HUES6 (cell line): ENCODE measurements at regions not wholly inside any gene's neighbourhood (a gene's known extent, or its start where the extent isn't known, plus 50 kb on each side); places are given as distances from the start of the nearest gene placed in this dataset.
A peak's percentile ranks its signal among the peaks of the same experiment; 100 is the strongest.

ENCODE experiments used
- H3K27ac ChIP-seq: 2 replicates; pipeline ENCODE4 v1.7.0; 2013; ENCODE audit warnings: low read depth, mild to moderate bottlenecking, low read length, inconsistent platforms
- H3K27me3 ChIP-seq: 2 replicates; pipeline ENCODE4 v1.6.1; 2013; ENCODE audit warnings: low read length; ENCODE audit not compliant: control insufficient read depth, insufficient read depth
- H3K36me3 ChIP-seq: 2 replicates; pipeline ENCODE4 v1.6.1; 2013; ENCODE audit warnings: low read length; ENCODE audit not compliant: control insufficient read depth, insufficient read depth
- H3K4me1 ChIP-seq: 2 replicates; pipeline ENCODE4 v1.6.1; 2013; ENCODE audit warnings: low read length; ENCODE audit not compliant: control insufficient read depth, insufficient read depth
- H3K4me3 ChIP-seq: 2 replicates; pipeline ENCODE4 v1.5.1; 2013; ENCODE audit warnings: low read depth, low read length
- H3K9ac ChIP-seq: one replicate; pipeline ENCODE4 v1.6.1; 2013; ENCODE audit warnings: mild to moderate bottlenecking, low read length
- H3K9me3 ChIP-seq: 2 replicates; pipeline ENCODE4 v1.6.1; 2013; ENCODE audit warnings: low read depth, low read length; ENCODE audit not compliant: control insufficient read depth, insufficient read depth

DNA sequence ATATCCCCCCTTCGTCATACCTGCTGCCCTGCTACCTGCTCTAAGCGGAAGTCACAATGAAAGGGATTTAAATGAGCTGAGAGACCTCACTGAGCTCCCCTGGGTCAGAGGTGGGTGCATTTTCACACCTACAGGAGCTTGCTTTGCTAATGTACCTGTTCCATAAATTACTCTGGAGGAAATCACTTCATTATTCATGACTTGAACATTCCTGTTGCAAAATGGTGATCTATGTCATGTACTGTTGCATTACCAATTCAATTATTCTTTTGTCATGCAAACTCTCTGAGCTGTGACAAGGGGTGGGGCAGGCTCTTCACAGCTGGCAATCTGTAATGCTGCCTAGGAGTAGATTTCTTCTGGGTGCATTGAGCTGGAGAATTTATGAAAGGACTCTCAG, 761.3 kb downstream of the TSN start:
- Histone ChIP-seq H3K4me1 (peaks cover 41% of the 10 kb centered on the region), H3K9me3 (peaks cover 5% of the 10 kb centered on the region), H3K27ac (peak overlapping the region; percentile 79; the same call in 1 of the 2 replicates), H3K9ac (no peak overlapping the region), H3K4me3 (peak overlapping the region; percentile 27; the same call in 1 of the 2 replicates), H3K27me3 (no peaks in the 10 kb centered on the region), H3K36me3 (no peaks in the 10 kb centered on the region; the same call in 1 of the 2 replicates)

DNA sequence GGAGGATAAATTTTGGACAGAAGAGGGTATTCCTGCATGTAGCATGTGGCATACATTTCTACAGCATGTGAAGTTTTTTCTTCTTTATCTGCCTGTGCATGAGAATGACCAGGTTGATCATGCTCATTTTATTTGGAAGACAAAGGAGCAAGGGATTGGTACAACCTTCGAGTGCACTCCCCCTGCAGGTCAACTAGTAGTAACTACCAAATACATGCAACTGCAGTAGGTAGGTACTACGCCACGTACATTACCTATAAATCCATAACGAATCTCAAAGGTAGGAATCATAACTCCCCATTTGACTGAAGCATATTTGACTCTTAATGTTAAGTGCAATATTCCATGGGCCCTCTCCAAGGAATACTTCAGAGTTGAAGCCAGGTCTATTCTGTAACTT, 763.9 kb downstream of the TSN start:
- H3K27me3 ChIP-seq: no peaks in the 10 kb centered on the region
- H3K9me3 ChIP-seq: peaks cover 5% of the 10 kb centered on the region
- no peak overlapping the region for H3K9ac ChIP-seq
- H3K4me1 ChIP-seq: peaks cover 41% of the 10 kb centered on the region
- H3K4me3 ChIP-seq: no peak overlapping the region
- H3K27ac ChIP-seq: no peak overlapping the region
- no peaks in the 10 kb centered on the region; the same call in 1 of the 2 replicates for H3K36me3 ChIP-seq

DNA sequence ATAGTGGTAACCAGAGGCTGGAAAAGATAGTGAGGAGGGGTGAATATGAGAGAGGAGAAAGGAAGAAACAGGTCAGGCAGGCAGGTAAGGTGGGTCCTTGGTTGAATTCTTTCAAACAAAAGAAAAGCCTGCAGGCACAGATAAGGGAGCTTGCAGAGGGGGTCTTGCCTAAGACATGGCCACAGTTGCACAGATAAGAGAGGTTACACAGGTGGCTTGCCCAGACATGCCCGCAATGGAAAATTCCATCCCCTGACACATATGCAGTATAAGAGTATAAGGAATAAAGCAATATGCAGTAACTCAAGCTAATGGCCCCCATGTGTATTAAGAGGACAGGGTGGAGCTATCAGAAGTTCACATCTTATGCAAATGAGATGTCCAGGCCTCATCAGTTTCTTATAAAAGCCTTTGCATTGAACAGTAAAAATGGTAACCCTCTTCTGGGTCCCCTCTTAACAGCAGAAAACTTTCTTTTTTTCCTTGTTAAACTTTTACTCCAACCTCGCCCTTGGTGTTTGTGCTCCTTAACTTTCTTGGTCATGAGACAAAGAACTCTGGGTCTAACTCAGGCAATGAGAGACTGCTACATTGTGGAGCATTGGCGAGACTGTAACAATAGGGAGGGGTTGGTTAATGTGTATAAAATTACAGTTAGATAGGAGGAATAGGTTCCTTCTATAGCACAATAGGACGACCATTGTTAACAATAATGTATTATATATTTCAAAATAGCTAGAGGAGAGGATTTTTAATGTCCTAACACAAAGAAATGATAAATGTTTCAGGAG, 764.6 kb downstream of the TSN start:
- Histone ChIP-seq H3K27me3 (no peaks in the 10 kb centered on the region), H3K9me3 (peaks cover 5% of the 10 kb centered on the region), H3K27ac (no peak overlapping the region), H3K4me1 (peaks cover 35% of the 10 kb centered on the region), H3K36me3 (no peaks in the 10 kb centered on the region; the same call in 1 of the 2 replicates), H3K9ac (no peak overlapping the region), H3K4me3 (no peak overlapping the region)

DNA sequence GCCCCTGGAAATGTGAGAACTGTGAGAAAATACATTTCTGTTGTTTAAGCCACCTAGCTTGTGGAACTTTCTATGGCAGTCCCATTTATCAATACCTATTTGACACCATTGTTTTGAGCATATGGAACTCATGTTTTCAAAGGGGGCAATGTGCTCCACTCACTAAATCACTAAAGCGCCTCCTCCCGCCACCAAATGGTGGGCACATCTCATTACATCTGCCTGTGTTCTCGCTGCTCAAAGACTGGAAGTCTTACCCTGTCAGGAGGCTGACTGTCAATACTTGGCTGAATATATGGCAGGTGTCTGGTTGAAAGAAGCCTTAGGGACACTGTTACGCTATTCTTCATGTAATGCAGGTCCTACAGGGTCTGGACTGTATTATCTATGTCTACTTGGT, 767.7 kb downstream of the TSN start:
- peaks cover 5% of the 10 kb centered on the region for H3K9me3 ChIP-seq
- H3K36me3 ChIP-seq: no peaks in the 10 kb centered on the region; the same call in 1 of the 2 replicates
- peaks cover 5% of the 10 kb centered on the region; the same call in 1 of the 2 replicates for H3K4me1 ChIP-seq
- no peaks in the 10 kb centered on the region for H3K27me3 ChIP-seq
- no peak overlapping the region for H3K27ac ChIP-seq
- no peak overlapping the region for H3K9ac ChIP-seq
- H3K4me3 ChIP-seq: no peak overlapping the region

DNA sequence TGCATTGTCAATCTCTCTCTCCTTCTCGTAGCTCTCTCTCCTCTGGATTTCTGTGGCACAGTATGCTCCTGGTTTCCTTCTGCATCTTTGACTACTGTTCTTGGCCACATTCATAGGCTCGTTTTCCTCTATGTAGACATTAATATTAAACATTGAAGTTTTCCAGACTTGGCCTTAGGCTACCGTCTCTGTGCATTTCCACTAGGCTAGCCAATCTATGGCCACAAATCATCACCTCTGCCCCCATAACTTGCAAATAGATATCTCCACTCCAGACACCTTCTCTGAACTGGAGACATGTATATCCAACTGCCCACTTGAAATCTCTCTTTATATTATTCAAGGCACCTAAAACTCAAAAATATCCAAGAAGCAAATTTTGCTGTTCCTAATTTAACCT, 768.5 kb downstream of the TSN start:
- H3K27ac ChIP-seq: no peak overlapping the region

DNA sequence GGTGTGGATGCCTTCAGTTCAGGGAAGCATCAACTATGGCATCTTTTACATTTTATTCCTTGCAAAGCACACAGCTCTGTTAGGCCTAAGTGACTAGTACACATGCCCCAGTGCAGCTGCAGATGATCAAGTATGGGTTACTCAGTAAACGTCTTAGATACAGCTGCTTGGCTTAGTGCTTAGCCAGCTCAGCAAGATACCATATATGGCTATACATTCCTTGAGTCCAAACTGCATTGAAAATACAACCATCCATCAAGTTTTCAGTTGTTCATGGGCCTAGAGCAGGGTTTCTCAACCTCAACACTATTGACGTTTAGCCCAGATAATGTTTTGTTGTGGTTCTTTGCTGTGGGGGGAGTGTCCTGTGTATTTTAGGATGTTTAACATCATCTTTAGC, 769.9 kb downstream of the TSN start:
- Histone ChIP-seq H3K4me3 (no peak overlapping the region), H3K27ac (no peak overlapping the region), H3K27me3 (no peaks in the 10 kb centered on the region), H3K9me3 (peaks cover under 1% of the 10 kb centered on the region; the same call in 1 of the 2 replicates), H3K36me3 (no peaks in the 10 kb centered on the region), H3K4me1 (no peaks in the 10 kb centered on the region), H3K9ac (no peak overlapping the region)

More for the DNA sequence above, 768.5 kb downstream of the TSN start:
- Histone ChIP-seq H3K4me3 (no peak overlapping the region), H3K9ac (no peak overlapping the region), H3K36me3 (no peaks in the 10 kb centered on the region), H3K27me3 (no peaks in the 10 kb centered on the region), H3K9me3 (peaks cover 5% of the 10 kb centered on the region), H3K4me1 (no peaks in the 10 kb centered on the region)

DNA sequence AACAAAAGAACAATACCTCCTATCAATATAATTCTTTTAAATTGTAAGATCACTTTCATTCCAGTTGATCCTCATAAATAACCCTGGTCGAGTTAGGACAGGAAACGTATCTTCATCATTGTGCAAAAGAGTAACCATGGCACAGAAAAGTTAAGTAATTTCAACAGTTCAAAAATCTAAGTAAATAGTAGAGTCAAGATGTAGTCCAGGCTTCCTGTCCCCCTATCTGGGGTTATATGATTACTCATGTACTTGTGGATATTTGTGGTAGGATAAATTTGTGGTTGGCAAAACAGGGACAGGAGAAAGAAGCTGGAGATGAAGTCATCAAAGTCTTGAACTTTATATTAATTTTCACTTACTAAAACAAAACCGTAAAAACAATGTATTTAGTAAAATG, 772.6 kb downstream of the TSN start:
- peaks cover 6% of the 10 kb centered on the region for H3K4me1 ChIP-seq
- no peaks in the 10 kb centered on the region for H3K27me3 ChIP-seq
- no peak overlapping the region for H3K27ac ChIP-seq
- H3K4me3 ChIP-seq: no peak overlapping the region
- H3K9ac ChIP-seq: no peak overlapping the region
- no peaks in the 10 kb centered on the region for H3K9me3 ChIP-seq
- H3K36me3 ChIP-seq: no peaks in the 10 kb centered on the region

DNA sequence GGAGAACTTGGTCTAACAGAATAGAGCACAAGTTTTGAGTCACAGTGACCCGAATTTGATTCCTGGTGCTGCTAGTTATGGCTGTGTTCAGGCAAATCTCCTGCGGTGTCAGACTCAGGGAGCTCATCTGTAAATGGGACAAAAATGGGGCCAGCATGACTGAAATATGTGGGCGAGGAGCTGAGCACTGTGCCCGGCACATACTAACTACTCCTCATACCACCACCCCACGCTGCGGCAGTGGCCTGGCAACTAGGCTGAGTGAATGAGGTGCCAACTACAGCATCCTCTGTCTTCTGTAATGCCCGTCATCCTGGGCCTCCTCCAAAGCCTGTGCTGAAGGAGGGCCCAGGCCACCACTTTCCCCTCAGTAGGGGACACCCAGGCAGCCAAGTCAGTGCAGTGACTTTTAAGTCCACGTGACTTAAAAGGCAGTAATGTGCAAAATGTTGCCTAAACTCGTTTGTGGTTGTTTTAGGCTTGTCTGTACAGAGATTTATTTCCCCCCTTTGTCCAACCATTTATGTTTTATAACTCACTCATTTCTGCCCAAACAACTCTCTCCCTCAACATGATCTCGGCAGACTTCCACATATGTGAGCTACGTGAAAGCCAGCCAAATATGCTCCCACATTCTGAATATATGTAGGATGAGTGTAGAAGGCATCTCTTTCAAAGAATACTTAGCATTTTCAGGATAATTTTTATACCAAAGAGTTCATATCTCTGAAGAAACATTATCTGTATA, 773.7 kb downstream of the TSN start:
- Histone ChIP-seq H3K27me3 (no peaks in the 10 kb centered on the region), H3K36me3 (no peaks in the 10 kb centered on the region), H3K4me1 (peaks cover 6% of the 10 kb centered on the region), H3K9me3 (no peaks in the 10 kb centered on the region), H3K4me3 (no peak overlapping the region), H3K27ac (no peak overlapping the region), H3K9ac (no peak overlapping the region)

DNA sequence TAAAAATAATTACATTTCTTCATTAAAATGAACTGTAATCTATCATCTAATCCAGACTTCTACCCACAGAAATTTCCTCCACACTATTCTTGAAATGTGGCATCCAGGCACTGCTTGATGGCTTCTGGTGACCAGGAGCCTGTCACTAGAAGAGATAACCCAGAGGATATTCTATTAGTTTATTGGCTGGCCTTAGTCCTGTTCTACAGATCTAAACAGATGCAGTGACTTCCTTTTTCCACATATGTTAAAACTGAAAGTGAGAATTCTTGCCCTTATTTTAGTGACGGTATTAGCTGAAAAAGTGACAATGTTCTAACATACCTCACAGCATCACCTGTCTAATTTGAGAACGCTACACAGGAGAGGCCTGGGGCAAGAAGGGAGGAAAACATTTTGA, 775.4 kb downstream of the TSN start:
- Histone ChIP-seq H3K27ac (no peak overlapping the region), H3K27me3 (no peaks in the 10 kb centered on the region), H3K36me3 (no peaks in the 10 kb centered on the region), H3K4me1 (peaks cover 6% of the 10 kb centered on the region), H3K4me3 (no peak overlapping the region), H3K9ac (no peak overlapping the region), H3K9me3 (no peaks in the 10 kb centered on the region)

DNA sequence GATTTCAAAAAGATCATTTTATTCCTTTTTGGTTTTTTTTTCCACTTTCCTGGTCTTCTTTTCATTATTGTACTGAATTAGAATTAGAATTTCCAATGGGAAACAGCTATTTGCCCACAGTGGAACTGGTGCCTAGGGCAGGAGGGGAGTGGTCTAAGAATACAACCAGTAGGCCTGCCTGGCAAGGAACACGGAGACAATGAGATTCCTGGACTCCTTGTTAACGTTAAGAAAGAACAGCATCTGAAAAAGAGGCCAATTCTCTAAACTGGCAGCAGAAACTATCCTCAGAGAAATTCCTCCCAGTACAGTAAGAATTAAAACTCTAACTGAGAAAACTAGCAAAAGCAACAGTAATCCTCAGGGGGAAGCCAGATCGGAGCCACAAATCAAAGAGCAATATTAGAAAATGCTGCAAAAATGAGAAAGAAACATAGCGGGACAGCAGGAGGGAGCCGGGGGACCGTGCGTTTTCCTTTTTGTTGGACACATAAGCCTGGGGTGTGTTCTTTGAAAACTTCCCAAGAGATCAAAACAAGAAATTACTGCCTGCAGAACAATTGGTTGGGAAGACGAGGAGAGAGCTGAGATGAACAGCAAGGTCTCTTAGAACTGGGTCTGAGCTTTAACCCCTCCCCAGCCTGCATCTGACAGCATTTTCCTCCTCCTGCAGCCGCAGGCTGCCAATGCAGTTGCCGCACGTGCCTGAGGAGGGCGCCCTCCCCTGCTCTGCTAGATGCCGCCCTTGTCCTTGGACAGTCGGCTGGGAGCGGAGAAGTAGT, 776.0 kb downstream of the TSN start:
- H3K4me3 ChIP-seq: no peak overlapping the region
- no peaks in the 10 kb centered on the region for H3K27me3 ChIP-seq
- H3K36me3 ChIP-seq: no peaks in the 10 kb centered on the region
- H3K4me1 ChIP-seq: peaks cover 6% of the 10 kb centered on the region
- H3K9ac ChIP-seq: no peak overlapping the region
- H3K27ac ChIP-seq: no peak overlapping the region
- H3K9me3 ChIP-seq: no peaks in the 10 kb centered on the region

DNA sequence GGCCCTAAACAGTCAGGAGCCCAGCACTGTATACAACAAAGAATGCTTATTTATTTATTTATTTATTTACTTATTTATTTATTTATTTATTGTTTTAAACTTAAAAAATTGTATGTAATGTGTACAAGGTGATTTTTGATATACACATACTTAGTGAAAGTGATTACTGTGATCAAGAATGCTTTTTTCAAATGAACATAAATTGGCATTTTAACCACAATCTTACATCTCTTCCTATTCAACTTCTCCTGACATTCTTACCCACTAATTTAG, 776.6 kb downstream of the TSN start:
- Histone ChIP-seq H3K4me3 (no peak overlapping the region), H3K4me1 (peaks cover 6% of the 10 kb centered on the region), H3K36me3 (no peaks in the 10 kb centered on the region), H3K27me3 (no peaks in the 10 kb centered on the region), H3K9me3 (no peaks in the 10 kb centered on the region), H3K9ac (no peak overlapping the region), H3K27ac (no peak overlapping the region)
